GM10847 (cell line): ENCODE measurements at regions not wholly inside any gene's neighbourhood (a gene's known extent, or its start where the extent isn't known, plus 50 kb on each side); places are given as distances from the start of the nearest gene placed in this dataset.

ENCODE experiments used
- POLR2A ChIP-seq: IDR thresholded peaks from 2 replicates; pipeline ENCODE4 v1.6.1; 2011; ENCODE audit not compliant: insufficient read length; ENCODE audit errors: extremely low read depth

GRCh38 chr12:92492291-92492690 is 210.5 kb upstream of the PLEKHG7 start:
- no peak for TF ChIP-seq POLR2A

- TF ChIP-seq POLR2A: no peak
Measured at GRCh38 chr12:92489781-92490180, 213.0 kb upstream of the PLEKHG7 start.

GRCh38 chr12:92488735-92489134 is 214.1 kb upstream of the PLEKHG7 start:
- TF ChIP-seq POLR2A: no peak

GRCh38 chr12:92487138-92487485 is 215.7 kb upstream of the PLEKHG7 start:
- no peak for TF ChIP-seq POLR2A

GRCh38 chr12:92486443-92487137 is 216.2 kb upstream of the PLEKHG7 start:
- no peak for TF ChIP-seq POLR2A

- no peak for TF ChIP-seq POLR2A
Measured at GRCh38 chr12:92485351-92486348, 217.1 kb upstream of the PLEKHG7 start.

- no peak for TF ChIP-seq POLR2A
Measured at GRCh38 chr12:92482599-92482998, 220.2 kb upstream of the PLEKHG7 start.

GRCh38 chr12:92481066-92481465 is 221.7 kb upstream of the PLEKHG7 start:
- TF ChIP-seq POLR2A: no peak

- TF ChIP-seq POLR2A: no peak
Measured at GRCh38 chr12:92478692-92479091, 224.1 kb upstream of the PLEKHG7 start.

GRCh38 chr12:92476844-92477243 is 225.9 kb upstream of the PLEKHG7 start:
- no peak for TF ChIP-seq POLR2A

GRCh38 chr12:92473564-92473963 is 229.2 kb upstream of the PLEKHG7 start:
- TF ChIP-seq POLR2A: no peak

GRCh38 chr12:92472201-92472600 is 230.6 kb upstream of the PLEKHG7 start:
- no peak for TF ChIP-seq POLR2A

GRCh38 chr12:92471551-92471950 is 231.2 kb upstream of the PLEKHG7 start:
- no peak for TF ChIP-seq POLR2A

GRCh38 chr12:92470608-92471021 is 232.2 kb upstream of the PLEKHG7 start:
- TF ChIP-seq POLR2A: no peak

GRCh38 chr12:92469837-92470236 is 233.0 kb upstream of the PLEKHG7 start:
- TF ChIP-seq POLR2A: no peak

GRCh38 chr12:92468358-92469020 is 234.3 kb upstream of the PLEKHG7 start:
- TF ChIP-seq POLR2A: no peak

GRCh38 chr12:92467886-92468285 is 234.9 kb upstream of the PLEKHG7 start:
- TF ChIP-seq POLR2A: no peak
